PC-9 (cell line): ENCODE measurements at regions not wholly inside any gene's neighbourhood (a gene's known extent, or its start where the extent isn't known, plus 50 kb on each side); places are given as distances from the start of the nearest gene placed in this dataset.
"Not testable (repeated sequence)": the region's sequence is repeated elsewhere in the genome, so short reads cannot be mapped to it uniquely, and the experiment has no call there.

Experiments
- BruUV-seq: library from RNA; stranded (reverse); fragments of 400-500 nt; replicated peaks from 2 replicates; lab custom pipeline; 2021; lab: Mats Ljungman, UMichigan
- CTCF ChIA-PET: fragments of 300-600 bp; sonication (Branson Sonifier 250); formaldehyde crosslinking; loops from one replicate; lab custom pipeline; 2022; ENCODE audit warnings: antibody characterized with exemption; lab: Charles Lee
- POLR2A ChIA-PET: fragments of 300-600 bp; sonication (Branson Sonifier 250); formaldehyde crosslinking; loops from one replicate; lab custom pipeline; 2022; ENCODE audit warnings: antibody characterized with exemption; ENCODE audit not compliant: unreplicated experiment; lab: Charles Lee
- DNase-seq, 2 experiments: peaks; one replicate each; pipeline versions ENCODE4 v3.0.0 to v3.0.0-alpha.2; 2015 to 2022; ENCODE audit warnings: mixed read lengths in 1 of 2
- H2AFZ ChIP-seq: fragments of 200-600 bp; sonication (generic); 2 replicates; pipeline ENCODE4 v1.8.1; 2017; ENCODE audit warnings: antibody characterized with exemption
- H3F3A ChIP-seq: fragments of 200-600 bp; sonication (generic); 2 replicates; pipeline ENCODE4 v1.8.1; 2017; ENCODE audit warnings: antibody characterized with exemption, mild to moderate bottlenecking, low read depth; ENCODE audit not compliant: insufficient read depth
- H3K27ac ChIP-seq: fragments of 200-600 bp; sonication (generic); 2 replicates; pipeline ENCODE4 v1.6.1; 2016; ENCODE audit warnings: mixed run types
- H3K27me3 ChIP-seq: fragments of 200-600 bp; sonication (generic); 2 replicates; pipeline ENCODE4 v1.6.1; 2016; ENCODE audit warnings: low read depth, mixed run types; ENCODE audit not compliant: insufficient read depth
- H3K36me3 ChIP-seq: fragments of 200-600 bp; sonication (generic); 2 replicates; pipeline ENCODE4 v1.6.1; 2016; ENCODE audit warnings: low read depth, mixed run types
- H3K4me1 ChIP-seq: fragments of 200-600 bp; sonication (generic); replicated peaks from 2 replicates; pipeline ENCODE4 v1.6.1; 2016; ENCODE audit warnings: mixed run types; ENCODE audit not compliant: insufficient read depth
- H3K4me2 ChIP-seq: fragments of 200-600 bp; sonication (generic); 2 replicates; pipeline ENCODE4 v1.6.1; 2017; ENCODE audit warnings: mixed run types
- H3K4me3 ChIP-seq: fragments of 200-600 bp; sonication (generic); 2 replicates; pipeline ENCODE4 v1.6.1; 2016; ENCODE audit warnings: mixed run types
- H3K79me2 ChIP-seq: fragments of 200-600 bp; sonication (generic); 2 replicates; pipeline ENCODE4 v1.6.1; 2017; ENCODE audit warnings: low read depth, mixed run types
- H3K9me2 ChIP-seq: fragments of 200-600 bp; sonication (generic); 2 replicates; pipeline ENCODE4 v1.8.1; 2017; ENCODE audit warnings: mild to moderate bottlenecking; ENCODE audit not compliant: insufficient read depth
- H3K9me3 ChIP-seq: fragments of 200-600 bp; sonication (generic); 2 replicates; pipeline ENCODE4 v1.8.1; 2016; ENCODE audit warnings: low read depth; ENCODE audit not compliant: insufficient read depth
- H4K20me1 ChIP-seq: fragments of 200-600 bp; sonication (generic); 2 replicates; pipeline ENCODE4 v1.8.1; 2017; ENCODE audit not compliant: insufficient read depth
- EZH2 ChIP-seq: fragments of 200-600 bp; sonication (generic); IDR thresholded peaks from 2 replicates; pipeline ENCODE4 v1.8.0; 2017; ENCODE audit warnings: antibody characterized with exemption, low read depth
- intact Hi-C: fragments of 100-400 bp; cut with micrococcal nuclease; formaldehyde crosslinking; loops from one replicate; pipeline ENCODE4 v1.10.0; 2022; ENCODE audit not compliant: unreplicated experiment
- TF ChIP-seq, protein P1 (sequence below): fragments of 200-600 bp; sonication (generic); conservative IDR thresholded peaks from 2 replicates; pipeline ENCODE4 v1.6.1; 2017; ENCODE audit warnings: mixed run types, antibody characterized with exemption, mild to moderate bottlenecking, moderate library complexity

DNA sequence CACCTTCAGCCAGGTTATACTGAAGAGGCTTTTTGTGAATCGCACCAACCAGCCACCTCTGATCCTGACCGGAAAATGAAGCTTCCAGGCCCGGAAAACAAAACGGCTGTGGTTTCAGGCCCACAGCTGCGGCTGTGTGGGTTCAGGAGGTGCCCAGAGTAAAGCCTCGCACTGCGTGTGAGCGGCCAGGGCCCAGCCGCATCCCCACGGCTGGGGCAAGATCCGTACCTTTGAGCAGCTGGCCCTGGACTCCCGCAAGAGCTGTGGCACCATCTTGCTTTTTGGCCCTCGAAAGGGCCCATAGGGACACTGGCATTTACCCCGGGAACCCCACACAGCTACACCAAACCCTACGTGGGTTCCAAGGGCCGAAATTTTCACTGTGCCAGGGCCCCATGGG lies 63.0 kb downstream of the GLUL start:
- no peak for DNase-seq
- H3K27me3 ChIP-seq: no peaks in the 10 kb centered on the region
- no peaks in the 10 kb centered on the region for H3K4me1 ChIP-seq
- H4K20me1 ChIP-seq: no peaks in the 10 kb centered on the region
- H3K36me3 ChIP-seq: no peaks in the 10 kb centered on the region
- intact Hi-C loops: no loop called here
- H3K4me3 ChIP-seq: no peak overlapping the region
- no peaks in the 10 kb centered on the region for H3K9me2 ChIP-seq
- H3K4me2 ChIP-seq: no peak overlapping the region
- no TSS peak for BruUV-seq
- no peaks in the 10 kb centered on the region for H3K79me2 ChIP-seq
- CTCF ChIA-PET: no interaction called here
- no peak overlapping the region for H2AFZ ChIP-seq
- POLR2A ChIA-PET: no interaction called here
- H3K9me3 ChIP-seq: no peaks in the 10 kb centered on the region
- H3K27ac ChIP-seq: no peak overlapping the region
- no peaks in the 10 kb centered on the region for H3F3A ChIP-seq
- no peak for TF ChIP-seq EZH2
- TF ChIP-seq, protein P1, sequence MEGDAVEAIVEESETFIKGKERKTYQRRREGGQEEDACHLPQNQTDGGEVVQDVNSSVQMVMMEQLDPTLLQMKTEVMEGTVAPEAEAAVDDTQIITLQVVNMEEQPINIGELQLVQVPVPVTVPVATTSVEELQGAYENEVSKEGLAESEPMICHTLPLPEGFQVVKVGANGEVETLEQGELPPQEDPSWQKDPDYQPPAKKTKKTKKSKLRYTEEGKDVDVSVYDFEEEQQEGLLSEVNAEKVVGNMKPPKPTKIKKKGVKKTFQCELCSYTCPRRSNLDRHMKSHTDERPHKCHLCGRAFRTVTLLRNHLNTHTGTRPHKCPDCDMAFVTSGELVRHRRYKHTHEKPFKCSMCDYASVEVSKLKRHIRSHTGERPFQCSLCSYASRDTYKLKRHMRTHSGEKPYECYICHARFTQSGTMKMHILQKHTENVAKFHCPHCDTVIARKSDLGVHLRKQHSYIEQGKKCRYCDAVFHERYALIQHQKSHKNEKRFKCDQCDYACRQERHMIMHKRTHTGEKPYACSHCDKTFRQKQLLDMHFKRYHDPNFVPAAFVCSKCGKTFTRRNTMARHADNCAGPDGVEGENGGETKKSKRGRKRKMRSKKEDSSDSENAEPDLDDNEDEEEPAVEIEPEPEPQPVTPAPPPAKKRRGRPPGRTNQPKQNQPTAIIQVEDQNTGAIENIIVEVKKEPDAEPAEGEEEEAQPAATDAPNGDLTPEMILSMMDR: no peak

DNA sequence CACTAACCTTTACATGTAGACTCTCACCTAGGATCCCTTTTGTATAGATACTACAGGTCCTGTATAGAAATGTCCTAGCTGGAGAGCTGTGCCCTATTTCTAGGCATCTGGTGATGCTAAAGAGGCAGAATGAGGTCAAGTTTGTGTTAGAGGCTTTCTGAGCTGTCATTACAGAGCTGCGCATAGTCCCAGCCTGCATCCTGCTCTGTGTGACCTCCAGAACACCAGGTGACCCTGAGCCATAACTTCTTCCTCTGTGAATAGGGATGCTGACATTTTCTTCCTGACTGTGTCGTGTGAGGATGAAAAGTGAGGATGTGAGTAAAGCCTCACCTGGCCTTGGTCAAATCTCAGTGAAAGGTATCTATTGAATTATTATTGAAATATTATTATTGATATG lies 66.3 kb downstream of the GLUL start:
- no peaks in the 10 kb centered on the region for H3K9me2 ChIP-seq
- no peaks in the 10 kb centered on the region for H3K79me2 ChIP-seq
- no peaks in the 10 kb centered on the region for H3K27me3 ChIP-seq
- intact Hi-C loops: no loop called here
- H3K27ac ChIP-seq: no peak overlapping the region
- H3K4me2 ChIP-seq: no peak overlapping the region
- no peak for TF ChIP-seq EZH2
- TF ChIP-seq, protein P1: no peak
- H3F3A ChIP-seq: peaks cover 10% of the 10 kb centered on the region
- no TSS peak for BruUV-seq
- peaks cover 8% of the 10 kb centered on the region; the same call in 1 of the 2 replicates for H3K4me1 ChIP-seq
- H3K4me3 ChIP-seq: no peak overlapping the region
- H3K36me3 ChIP-seq: no peaks in the 10 kb centered on the region
- H4K20me1 ChIP-seq: no peaks in the 10 kb centered on the region
- no peak overlapping the region for H2AFZ ChIP-seq
- POLR2A ChIA-PET: no interaction called here
- no peak for DNase-seq
- CTCF ChIA-PET: no interaction called here
- H3K9me3 ChIP-seq: no peaks in the 10 kb centered on the region

DNA sequence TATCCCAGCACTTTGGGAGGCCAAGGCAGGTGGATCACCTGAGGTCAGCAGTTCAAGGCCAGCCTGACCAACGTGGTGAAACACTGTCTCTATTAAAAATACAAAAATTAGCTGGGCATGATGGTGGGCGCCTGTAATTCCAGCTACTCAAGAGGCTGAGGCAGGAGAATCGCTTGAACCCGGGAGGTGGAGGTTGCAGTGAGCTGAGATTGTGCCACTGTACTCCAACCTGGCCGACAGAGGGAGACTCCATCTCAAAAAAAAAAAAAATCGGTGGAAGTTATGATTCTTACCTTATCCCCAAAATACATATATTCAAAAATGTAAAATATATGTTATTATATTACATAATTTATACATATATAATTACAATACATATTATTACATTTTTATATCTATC lies 70.1 kb downstream of the GLUL start:
- H3K4me3 ChIP-seq, H3K27ac ChIP-seq, H3K27me3 ChIP-seq, POLR2A ChIA-PET, intact Hi-C loops, H3K9me2 ChIP-seq, H4K20me1 ChIP-seq, H3K79me2 ChIP-seq, H2AFZ ChIP-seq, H3K4me2 ChIP-seq, BruUV-seq, H3K9me3 ChIP-seq, DNase-seq, H3K36me3 ChIP-seq: not testable (repeated sequence)
- H3K4me1 ChIP-seq: peaks cover 27% of the 10 kb centered on the region
- H3F3A ChIP-seq: peaks cover 26% of the 10 kb centered on the region
- CTCF ChIA-PET: interaction anchor here (0.6 to 0.7 kb wide), 2 partner anchors 177 to 1814 kb away, joined by 3 to 7 read pairs; no protein-coding TSS in a partner anchor
